Mammary epithelial cell (primary cell): ENCODE measurements at regions not wholly inside any gene's neighbourhood (a gene's known extent, or its start where the extent isn't known, plus 50 kb on each side); places are given as distances from the start of the nearest gene placed in this dataset.

Experiments used
- EZH2 ChIP-seq: IDR thresholded peaks from 2 replicates; pipeline ENCODE4 v1.6.1; 2012; ENCODE audit warnings: low read length, inconsistent platforms, borderline replicate concordance
- TF ChIP-seq, protein P1 (sequence below), 2 donors: IDR thresholded peaks in 1 of 2; conservative IDR thresholded peaks in 1 of 2; 2 replicates each; pipeline ENCODE4 v1.5.1; 2011 to 2012; ENCODE audit warnings: inconsistent platforms in 2 of 2, low read length in 2 of 2, mild to moderate bottlenecking in 2 of 2, control low read depth in 1 of 2, low read depth in 1 of 2; ENCODE audit not compliant: insufficient read depth in 1 of 2; ENCODE audit errors: extremely low read depth in 1 of 2

DNA sequence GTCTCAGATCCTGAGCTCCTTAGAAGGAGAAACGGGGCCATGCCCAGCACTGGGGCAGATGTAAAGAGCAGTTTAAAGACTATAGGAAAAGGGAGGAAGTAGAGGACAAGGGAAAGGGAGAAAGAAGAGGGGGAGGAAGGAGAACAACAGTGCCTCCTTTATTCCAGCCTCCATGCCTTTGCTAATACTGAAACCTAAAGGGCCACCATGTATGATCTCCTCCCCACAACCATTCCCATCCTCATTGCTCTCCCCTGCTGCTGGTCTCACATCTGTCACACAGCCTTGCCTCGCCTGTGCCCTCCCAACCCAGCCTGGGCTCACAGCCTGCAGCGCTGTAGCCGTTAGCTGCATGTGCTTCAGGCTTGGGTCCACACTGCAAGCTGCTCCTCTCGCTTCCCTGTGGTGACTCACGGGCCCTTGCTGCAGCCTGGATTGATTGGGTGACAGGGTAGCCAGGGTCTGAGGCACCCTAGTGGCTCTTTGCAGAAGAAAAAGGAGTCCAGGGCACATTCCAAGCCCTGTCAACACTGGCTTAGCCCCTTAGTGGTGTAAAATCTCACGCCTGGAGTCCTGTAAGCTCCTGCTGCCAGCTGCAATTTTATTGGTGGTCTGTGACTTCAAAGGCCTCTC, 281.9 kb downstream of the SRBD1 start:
- TF ChIP-seq, protein P1, sequence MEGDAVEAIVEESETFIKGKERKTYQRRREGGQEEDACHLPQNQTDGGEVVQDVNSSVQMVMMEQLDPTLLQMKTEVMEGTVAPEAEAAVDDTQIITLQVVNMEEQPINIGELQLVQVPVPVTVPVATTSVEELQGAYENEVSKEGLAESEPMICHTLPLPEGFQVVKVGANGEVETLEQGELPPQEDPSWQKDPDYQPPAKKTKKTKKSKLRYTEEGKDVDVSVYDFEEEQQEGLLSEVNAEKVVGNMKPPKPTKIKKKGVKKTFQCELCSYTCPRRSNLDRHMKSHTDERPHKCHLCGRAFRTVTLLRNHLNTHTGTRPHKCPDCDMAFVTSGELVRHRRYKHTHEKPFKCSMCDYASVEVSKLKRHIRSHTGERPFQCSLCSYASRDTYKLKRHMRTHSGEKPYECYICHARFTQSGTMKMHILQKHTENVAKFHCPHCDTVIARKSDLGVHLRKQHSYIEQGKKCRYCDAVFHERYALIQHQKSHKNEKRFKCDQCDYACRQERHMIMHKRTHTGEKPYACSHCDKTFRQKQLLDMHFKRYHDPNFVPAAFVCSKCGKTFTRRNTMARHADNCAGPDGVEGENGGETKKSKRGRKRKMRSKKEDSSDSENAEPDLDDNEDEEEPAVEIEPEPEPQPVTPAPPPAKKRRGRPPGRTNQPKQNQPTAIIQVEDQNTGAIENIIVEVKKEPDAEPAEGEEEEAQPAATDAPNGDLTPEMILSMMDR (conservative IDR thresholded peaks at IDR 0.05 in 1 of 2, IDR thresholded peaks at IDR 0.05 in 1 of 2; ENCODE audit: extremely low read depth in 1 of 2, insufficient read depth in 1 of 2, low read depth in 1 of 2, low read length in 2 of 2) = no peak
- TF ChIP-seq EZH2 = no peak
